Stomach (tissue), 4 donors: ENCODE measurements at regions not wholly inside any gene's neighbourhood (a gene's known extent, or its start where the extent isn't known, plus 50 kb on each side); places are given as distances from the start of the nearest gene placed in this dataset.

Experiments used
- EP300 ChIP-seq: sonication (generic); formaldehyde crosslinking; IDR thresholded peaks from one replicate; pipeline ENCODE4 v1.6.1; 2017; ENCODE audit warnings: antibody characterized with exemption
- POLR2A ChIP-seq, 4 donors: fragments of 450-650 bp; IDR thresholded peaks; one replicate each; pipeline ENCODE4 v1.6.1; 2016; ENCODE audit warnings: antibody characterized with exemption in 4 of 4, control low read depth in 2 of 4, mild to moderate bottlenecking in 1 of 4, moderate library complexity in 1 of 4
- POLR2AphosphoS5 ChIP-seq, 3 donors: sonication (generic); formaldehyde crosslinking; IDR thresholded peaks; one replicate each; pipeline ENCODE4 v1.6.1; 2016; ENCODE audit warnings: antibody characterized with exemption in 3 of 3
- TF ChIP-seq, protein P1 (sequence below), 7 experiments: fragments of 450-650 bp in 4 of 7; fragments of 200-600 bp in 3 of 7; sonication (generic) in 3 of 7; IDR thresholded peaks; one replicate each; pipeline ENCODE4 v1.5.1; 2016 to 2019; ENCODE audit warnings: antibody characterized with exemption in 7 of 7, control low read depth in 2 of 7, mild to moderate bottlenecking in 1 of 7

DNA sequence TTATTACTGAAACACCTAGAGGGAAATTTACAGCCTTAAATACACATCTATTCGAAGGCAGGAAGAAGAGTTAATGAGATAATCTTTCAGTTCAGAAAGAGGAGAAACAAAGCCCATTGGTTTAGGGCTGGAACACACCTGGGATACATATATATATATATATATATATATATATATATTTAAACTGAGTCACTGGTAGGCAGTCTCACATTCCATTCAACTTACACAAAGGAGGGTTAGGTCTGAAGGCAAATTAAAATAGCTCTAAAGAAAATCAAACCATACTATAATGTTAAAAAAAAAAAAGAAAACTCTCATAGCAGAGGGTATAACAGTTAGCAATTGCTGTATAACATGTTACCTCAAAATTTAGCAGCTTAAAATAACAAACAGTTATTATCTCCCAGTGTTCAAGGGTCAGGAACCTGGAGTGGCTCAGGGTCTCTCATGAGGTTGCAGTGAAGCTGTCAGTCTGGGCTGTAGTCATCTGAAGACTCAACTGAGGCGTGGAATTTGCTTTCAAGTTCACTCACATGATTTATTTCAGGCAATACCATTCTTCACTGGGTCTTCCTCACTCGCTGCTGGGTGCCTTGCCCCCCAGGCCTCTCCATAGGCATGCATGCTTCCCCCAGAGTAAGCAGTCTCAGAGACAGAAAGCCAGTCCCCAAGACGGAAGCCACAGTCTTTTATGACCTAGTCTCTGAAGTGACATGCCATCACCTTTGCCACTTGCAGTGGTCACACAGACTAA, 332.8 kb downstream of the NSG2 start:
- TF ChIP-seq POLR2A (IDR thresholded peaks at IDR 0.05) (no peak), POLR2AphosphoS5 (IDR thresholded peaks at IDR 0.05) (no peak), EP300 (no peak)
- TF ChIP-seq, protein P1, sequence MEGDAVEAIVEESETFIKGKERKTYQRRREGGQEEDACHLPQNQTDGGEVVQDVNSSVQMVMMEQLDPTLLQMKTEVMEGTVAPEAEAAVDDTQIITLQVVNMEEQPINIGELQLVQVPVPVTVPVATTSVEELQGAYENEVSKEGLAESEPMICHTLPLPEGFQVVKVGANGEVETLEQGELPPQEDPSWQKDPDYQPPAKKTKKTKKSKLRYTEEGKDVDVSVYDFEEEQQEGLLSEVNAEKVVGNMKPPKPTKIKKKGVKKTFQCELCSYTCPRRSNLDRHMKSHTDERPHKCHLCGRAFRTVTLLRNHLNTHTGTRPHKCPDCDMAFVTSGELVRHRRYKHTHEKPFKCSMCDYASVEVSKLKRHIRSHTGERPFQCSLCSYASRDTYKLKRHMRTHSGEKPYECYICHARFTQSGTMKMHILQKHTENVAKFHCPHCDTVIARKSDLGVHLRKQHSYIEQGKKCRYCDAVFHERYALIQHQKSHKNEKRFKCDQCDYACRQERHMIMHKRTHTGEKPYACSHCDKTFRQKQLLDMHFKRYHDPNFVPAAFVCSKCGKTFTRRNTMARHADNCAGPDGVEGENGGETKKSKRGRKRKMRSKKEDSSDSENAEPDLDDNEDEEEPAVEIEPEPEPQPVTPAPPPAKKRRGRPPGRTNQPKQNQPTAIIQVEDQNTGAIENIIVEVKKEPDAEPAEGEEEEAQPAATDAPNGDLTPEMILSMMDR (IDR thresholded peaks at IDR 0.05), result no peak
